ENCODE measurements at regions not wholly inside any gene's neighbourhood (a gene's known extent, or its start where the extent isn't known, plus 50 kb on each side); places are given as distances from the start of the nearest gene placed in this dataset.

GRCh38 chr6:91241946-91242613 lies 655.2 kb upstream of the MAP3K7 start:
- TF ChIP-seq CTCF (IDR thresholded peaks at IDR 0.05) (no peak), POLR2A (IDR thresholded peaks at IDR 0.05) (no peak), POLR2AphosphoS5 (IDR thresholded peaks at IDR 0.05; ENCODE audit: insufficient read depth in 1 of 2, low read depth in 1 of 2) (no peak)
